Activated naive CD4-positive, alpha-beta T cell (primary cell): ENCODE measurements at regions not wholly inside any gene's neighbourhood (a gene's known extent, or its start where the extent isn't known, plus 50 kb on each side); places are given as distances from the start of the nearest gene placed in this dataset.

Experiments
- DNase-seq, 4 experiments: peaks; one replicate each; lab custom pipeline; 2025; lab: John Stamatoyannopoulos, UW

GRCh38 chr1:2887941-2888855 is 86.7 kb upstream of the TTC34 start:
- DNase-seq: no peak

GRCh38 chr1:2890221-2890850 is 88.8 kb upstream of the TTC34 start:
- DNase-seq: no peak

GRCh38 chr1:2891923-2892448 is 90.5 kb upstream of the TTC34 start:
- no peak for DNase-seq

- DNase-seq: no peak
These were observed 92.1 kb upstream of the TTC34 start for GRCh38 chr1:2893473-2894120.

GRCh38 chr1:2894381-2895041 is 93.0 kb upstream of the TTC34 start:
- DNase-seq: peak in 2 of 4 experiments; percentile 6 to 35

- DNase-seq: no peak
These were observed 95.3 kb upstream of the TTC34 start for GRCh38 chr1:2896824-2897223.

- no peak for DNase-seq
These were observed 101.7 kb upstream of the TTC34 start for GRCh38 chr1:2903226-2903625.

DNA sequence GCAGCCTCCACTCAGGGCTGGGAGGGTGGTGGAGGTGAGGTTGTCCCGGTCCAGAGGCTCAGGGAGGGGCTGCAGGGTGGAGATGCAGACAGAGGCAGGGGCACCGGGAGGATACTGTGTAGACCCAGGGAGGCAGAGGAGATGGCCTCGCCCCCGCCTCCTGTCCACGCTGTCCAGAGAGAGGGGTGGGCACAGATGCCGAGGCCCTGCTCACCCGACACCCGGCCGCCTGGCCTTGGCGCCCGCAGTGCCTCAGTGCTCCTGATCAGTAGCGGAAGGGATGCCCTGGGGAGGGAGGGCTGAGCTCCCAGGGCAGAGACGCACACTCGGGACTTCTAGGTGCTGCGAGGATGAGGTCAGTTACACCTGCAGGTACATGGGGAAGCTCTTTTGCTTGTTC is 102.7 kb upstream of the TTC34 start:
- DNase-seq: no peak

DNA sequence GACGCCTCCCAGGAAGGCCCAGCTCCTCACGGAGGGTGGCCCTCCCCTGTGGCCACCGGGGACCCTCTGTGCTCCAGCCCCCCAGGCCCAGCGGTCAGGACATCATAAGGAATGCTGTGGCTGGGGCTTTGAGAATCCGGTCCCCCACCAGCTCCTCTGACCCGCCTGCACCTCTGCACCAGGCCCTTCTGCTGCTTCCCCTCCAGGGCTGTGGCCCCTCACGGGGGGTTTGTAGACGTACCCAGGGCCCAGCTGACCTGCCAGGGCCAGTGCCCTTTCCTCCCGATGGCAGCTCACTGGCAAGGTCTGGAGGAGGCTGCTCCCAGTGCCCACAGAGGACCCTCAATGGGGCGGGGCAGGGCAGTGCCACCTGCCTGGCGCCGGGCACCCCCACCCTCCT is 103.9 kb upstream of the TTC34 start:
- DNase-seq: no peak

GRCh38 chr1:2906085-2906484 is 104.6 kb upstream of the TTC34 start:
- no peak for DNase-seq

DNA sequence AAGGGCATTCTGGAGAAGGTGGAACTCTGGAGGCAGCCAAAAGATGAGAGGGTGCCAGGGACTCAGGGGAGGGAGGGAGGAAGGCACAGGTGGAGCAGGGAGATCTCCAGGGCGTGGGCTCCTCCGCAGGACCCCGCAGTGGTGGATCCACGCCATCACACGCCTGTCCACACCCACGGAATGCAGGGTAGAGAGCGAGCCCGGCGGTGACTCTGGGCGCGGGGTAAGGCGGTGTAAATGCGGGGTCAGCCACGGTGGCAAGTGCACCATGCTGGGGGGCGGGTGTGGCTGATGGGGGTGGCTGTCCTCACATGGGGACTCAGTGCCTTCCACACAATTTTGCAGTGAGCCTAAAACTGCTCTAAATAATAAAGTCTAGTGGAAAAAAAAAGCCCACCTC is 105.1 kb upstream of the TTC34 start:
- DNase-seq: no peak

GRCh38 chr1:2907051-2907450 is 105.6 kb upstream of the TTC34 start:
- DNase-seq: no peak

GRCh38 chr1:2908081-2908480 is 106.6 kb upstream of the TTC34 start:
- DNase-seq: no peak

- DNase-seq: no peak
These were observed 107.1 kb upstream of the TTC34 start for GRCh38 chr1:2908561-2908960.

- no peak for DNase-seq
These were observed 108.3 kb upstream of the TTC34 start for GRCh38 chr1:2909797-2910196.

- no peak for DNase-seq
These were observed 108.7 kb upstream of the TTC34 start for GRCh38 chr1:2910211-2910610.

DNA sequence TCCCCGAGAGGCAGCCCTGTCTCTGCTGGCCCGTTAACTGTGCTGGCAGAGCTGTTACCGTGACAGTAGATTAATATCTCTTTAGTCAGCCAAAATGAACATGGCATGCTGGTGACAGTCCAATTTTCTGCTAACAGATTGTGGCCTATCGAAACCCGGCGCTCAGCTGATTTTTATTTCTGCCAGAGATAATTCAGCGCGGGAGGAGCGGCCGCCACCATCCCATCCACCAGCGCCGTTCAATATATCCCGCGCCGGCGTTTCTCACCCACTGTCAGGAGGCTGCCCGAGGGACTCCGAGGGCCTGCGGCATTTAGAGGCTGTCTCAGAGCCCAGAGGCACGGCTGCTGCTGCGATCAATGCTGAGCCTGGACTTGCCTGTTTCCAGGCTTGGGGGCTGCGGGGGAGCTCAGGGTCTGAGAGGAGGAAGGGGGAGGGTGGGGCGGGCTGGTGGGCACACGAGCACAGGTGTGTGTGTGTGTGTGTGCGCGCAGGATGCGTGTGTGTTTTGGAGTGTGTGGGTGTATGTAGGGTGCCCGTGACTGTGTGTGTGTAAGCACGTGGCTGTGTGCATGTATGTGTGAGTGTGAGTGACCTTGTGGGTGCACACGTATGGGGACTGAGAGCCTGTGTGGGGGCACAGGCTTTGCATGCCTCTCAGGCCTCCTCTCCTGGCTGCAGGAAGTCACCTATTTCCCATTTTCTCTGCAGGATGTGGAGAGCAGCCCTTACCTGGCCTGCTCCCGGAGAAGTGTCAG is 109.7 kb upstream of the ACTRT2 start:
- DNase-seq: no peak

DNA sequence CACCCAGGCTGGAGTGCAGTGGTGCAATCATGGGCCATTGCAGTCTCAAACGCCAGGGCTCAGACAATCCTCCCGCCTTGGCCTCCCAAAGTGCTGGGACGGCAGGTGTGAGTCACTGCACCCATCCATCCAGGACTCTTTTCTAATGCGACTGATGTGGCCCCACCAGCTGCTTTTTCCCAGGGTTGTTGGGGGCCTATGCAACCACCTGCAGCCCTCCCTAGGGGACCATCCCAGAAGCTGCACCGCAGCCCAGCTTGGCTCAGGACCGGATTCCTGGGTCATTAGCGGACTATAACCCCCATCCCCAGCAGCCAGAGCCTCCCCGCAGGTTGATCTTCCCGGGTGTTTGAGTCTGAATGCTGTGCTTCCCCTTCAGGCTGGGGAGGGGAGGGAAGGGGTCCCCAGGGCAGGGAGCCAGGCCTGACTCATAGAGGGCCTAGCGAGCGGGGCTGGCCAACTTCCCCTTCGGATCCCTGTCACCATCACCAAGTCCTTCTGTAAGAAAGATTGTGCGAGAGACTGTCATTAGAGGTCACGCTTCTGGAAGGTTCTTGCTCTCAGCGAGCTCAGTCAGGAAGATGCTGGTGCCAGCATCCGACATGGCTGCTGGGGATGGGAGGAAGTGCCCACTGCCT is 108.7 kb upstream of the ACTRT2 start:
- no peak for DNase-seq

DNA sequence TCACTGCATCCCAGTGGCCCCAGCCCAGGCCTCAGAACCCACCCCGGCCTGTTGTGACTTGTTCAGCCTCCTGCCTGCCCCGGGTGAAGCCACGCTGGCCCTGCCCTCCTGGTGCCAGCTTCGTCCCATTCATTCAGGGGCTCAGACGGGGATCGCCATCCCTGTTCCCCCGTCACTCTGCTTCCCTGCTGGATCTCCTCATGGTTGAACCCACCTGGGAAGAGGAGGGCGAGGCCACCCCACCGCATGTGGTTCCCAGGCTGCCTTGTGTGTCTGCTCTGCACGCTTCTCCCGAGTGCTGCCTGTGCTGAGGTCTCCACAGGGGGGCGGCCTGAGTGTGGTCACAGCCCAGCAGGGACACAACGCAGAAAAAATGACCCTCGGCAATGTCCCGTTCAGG is 108.2 kb upstream of the ACTRT2 start:
- no peak for DNase-seq

DNA sequence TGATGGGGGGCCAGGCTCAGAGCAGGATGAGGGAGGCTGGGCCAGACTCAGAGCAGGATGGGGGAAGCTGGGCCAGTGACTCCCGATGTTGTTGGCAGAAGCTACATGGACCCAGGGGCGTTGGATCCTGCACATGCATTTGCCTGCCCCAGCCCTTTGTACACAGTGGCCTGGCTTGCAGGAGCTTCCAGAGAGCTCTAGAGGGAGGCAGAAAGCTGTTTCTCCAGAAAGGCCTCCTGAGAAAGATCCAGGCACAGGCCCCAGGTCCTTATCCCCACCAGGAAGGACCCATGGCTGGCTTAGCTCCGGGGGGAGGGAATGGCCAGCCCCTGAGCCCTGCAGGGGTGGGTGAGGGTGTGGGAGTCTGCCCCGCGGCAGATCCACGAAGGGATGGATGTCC is 106.6 kb upstream of the ACTRT2 start:
- no peak for DNase-seq

DNA sequence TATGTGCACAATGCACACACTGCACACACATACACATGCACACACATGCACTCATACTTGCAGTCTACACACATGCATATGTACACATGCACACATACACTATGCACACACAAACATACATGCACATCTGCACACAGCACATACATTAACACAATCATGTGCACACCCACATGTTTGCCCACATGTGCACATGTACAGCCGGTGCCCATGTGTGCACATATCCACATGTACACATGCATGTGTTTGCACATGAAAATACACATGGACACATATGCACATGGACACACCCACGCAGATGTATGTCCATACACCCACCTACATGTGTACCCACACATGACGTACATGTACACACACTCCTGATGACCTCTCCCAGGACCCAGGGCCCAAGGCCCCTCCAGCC is 105.1 kb upstream of the ACTRT2 start:
- no peak for DNase-seq
